Stimulated activated naive CD8-positive, alpha-beta T cell treated with anti-CD3 and anti-CD28 coated beads, Interleukin-15, amount 100 ng/mL, for 72 hours (primary cell): ENCODE measurements at regions not wholly inside any gene's neighbourhood (a gene's known extent, or its start where the extent isn't known, plus 50 kb on each side); places are given as distances from the start of the nearest gene placed in this dataset.
A peak's percentile ranks its signal among the peaks of the same experiment; 100 is the strongest.
"Not testable (repeated sequence)": the region's sequence is repeated elsewhere in the genome, so short reads cannot be mapped to it uniquely, and the experiment has no call there.

Experiments used
- ATAC-seq: fragments of 150-1000 bp; cut with Tn5 transposase; 2 replicates; pipeline ENCODE4 v1.10.0; 2021; ENCODE audit warnings: mild to moderate bottlenecking, moderate library complexity
- DNase-seq, 2 donors: peaks; one replicate each; pipeline ENCODE4 v3.0.0; 2021 to 2022
- H3K27ac Mint-ChIP-seq, 2 donors: one replicate each; pipeline ENCODE4 v1.8.0; 2022; ENCODE audit warnings: mild to moderate bottlenecking in 2 of 2, mixed read lengths in 2 of 2, moderate library complexity in 2 of 2
- H3K27me3 Mint-ChIP-seq: one replicate; pipeline ENCODE4 v1.8.0; 2022; ENCODE audit warnings: mixed read lengths
- H3K4me1 Mint-ChIP-seq: one replicate; pipeline ENCODE4 v1.8.0; 2022; ENCODE audit warnings: mild to moderate bottlenecking, mixed read lengths
- H3K4me3 Mint-ChIP-seq, 2 donors: one replicate each; pipeline ENCODE4 v1.8.0; 2022; ENCODE audit warnings: mild to moderate bottlenecking in 2 of 2, mixed read lengths in 2 of 2, moderate library complexity in 1 of 2
- H3K9me3 Mint-ChIP-seq, 2 donors: one replicate each; pipeline ENCODE4 v1.8.0; 2022; ENCODE audit warnings: mixed read lengths in 2 of 2

- Mint-ChIP-seq H3K4me1 (no peaks in the 10 kb centered on the region), H3K27ac (no peak overlapping the region), H3K9me3 (no peaks in the 10 kb centered on the region), H3K27me3 (no peaks in the 10 kb centered on the region), H3K4me3 (no peak overlapping the region)
- ATAC-seq (peak; percentile 76), DNase-seq (no peak)
Measured at GRCh38 chr10:5576780-5577624, 52.2 kb downstream of the CALML3 start.

GRCh38 chr10:5580038-5580428 is 55.3 kb downstream of the CALML3 start:
- not testable (repeated sequence) for H3K4me1 Mint-ChIP-seq, H3K27ac Mint-ChIP-seq, ATAC-seq, H3K4me3 Mint-ChIP-seq, H3K9me3 Mint-ChIP-seq, DNase-seq
- H3K27me3 Mint-ChIP-seq, result peaks cover 17% of the 10 kb centered on the region

- Mint-ChIP-seq H3K4me1 (no peaks in the 10 kb centered on the region), H3K9me3 (no peaks in the 10 kb centered on the region), H3K4me3 (no peak overlapping the region), H3K27ac (no peak overlapping the region), H3K27me3 (peaks cover 22% of the 10 kb centered on the region)
- DNase-seq, result no peak
- ATAC-seq, result no peak
Measured at GRCh38 chr10:5581670-5582566, 57.2 kb downstream of the CALML3 start.

- ATAC-seq (no peak), DNase-seq (no peak)
- Mint-ChIP-seq H3K4me3 (no peak overlapping the region), H3K27ac (no peak overlapping the region), H3K4me1 (no peaks in the 10 kb centered on the region), H3K9me3 (no peaks in the 10 kb centered on the region), H3K27me3 (peaks cover 26% of the 10 kb centered on the region)
Measured at GRCh38 chr10:5582736-5583135, 58.0 kb downstream of the CALML3 start.

- Mint-ChIP-seq H3K4me3 (no peak overlapping the region), H3K4me1 (no peaks in the 10 kb centered on the region), H3K27me3 (peaks cover 30% of the 10 kb centered on the region), H3K9me3 (no peaks in the 10 kb centered on the region), H3K27ac (no peak overlapping the region)
- DNase-seq (no peak), ATAC-seq (no peak)
Measured at GRCh38 chr10:5583525-5584175, 58.9 kb downstream of the CALML3 start.

- no peak overlapping the region for H3K4me3 Mint-ChIP-seq
- DNase-seq (no peak), ATAC-seq (no peak)
- no peaks in the 10 kb centered on the region for H3K9me3 Mint-ChIP-seq
- H3K27me3 Mint-ChIP-seq, result peaks cover 34% of the 10 kb centered on the region
- peaks cover 6% of the 10 kb centered on the region for H3K4me1 Mint-ChIP-seq
- no peak overlapping the region for H3K27ac Mint-ChIP-seq
Measured at GRCh38 chr10:5584895-5585516, 60.2 kb downstream of the CALML3 start.

- Mint-ChIP-seq H3K9me3 (no peaks in the 10 kb centered on the region), H3K27me3 (peaks cover 34% of the 10 kb centered on the region), H3K4me3 (no peak overlapping the region), H3K27ac (no peak overlapping the region), H3K4me1 (peaks cover 10% of the 10 kb centered on the region)
- DNase-seq, result no peak
- no peak for ATAC-seq
Measured at GRCh38 chr10:5585517-5586206, 60.9 kb downstream of the CALML3 start.

- no peak overlapping the region for H3K4me3 Mint-ChIP-seq
- H3K4me1 Mint-ChIP-seq, result peaks cover 16% of the 10 kb centered on the region
- peaks cover 42% of the 10 kb centered on the region for H3K27me3 Mint-ChIP-seq
- no peaks in the 10 kb centered on the region for H3K9me3 Mint-ChIP-seq
- no peak for DNase-seq
- no peak overlapping the region for H3K27ac Mint-ChIP-seq
- ATAC-seq, result no peak
Measured at GRCh38 chr10:5587151-5588079, 62.7 kb downstream of the CALML3 start.

- ATAC-seq (no peak), DNase-seq (no peak)
- H3K9me3 Mint-ChIP-seq, result no peaks in the 10 kb centered on the region
- peaks cover 44% of the 10 kb centered on the region for H3K27me3 Mint-ChIP-seq
- no peak overlapping the region for H3K4me3 Mint-ChIP-seq
- H3K4me1 Mint-ChIP-seq, result peaks cover 16% of the 10 kb centered on the region
- no peak overlapping the region for H3K27ac Mint-ChIP-seq
Measured at GRCh38 chr10:5588080-5588453, 63.3 kb downstream of the CALML3 start.

GRCh38 chr10:5588603-5589002 is 63.8 kb downstream of the CALML3 start:
- Mint-ChIP-seq H3K9me3 (no peaks in the 10 kb centered on the region), H3K4me1 (peaks cover 16% of the 10 kb centered on the region), H3K4me3 (no peak overlapping the region), H3K27ac (no peak overlapping the region), H3K27me3 (peaks cover 38% of the 10 kb centered on the region)
- no peak for ATAC-seq
- DNase-seq, result no peak
